ENCODE measurements at regions not wholly inside any gene's neighbourhood (a gene's known extent, or its start where the extent isn't known, plus 50 kb on each side); places are given as distances from the start of the nearest gene placed in this dataset.

DNA sequence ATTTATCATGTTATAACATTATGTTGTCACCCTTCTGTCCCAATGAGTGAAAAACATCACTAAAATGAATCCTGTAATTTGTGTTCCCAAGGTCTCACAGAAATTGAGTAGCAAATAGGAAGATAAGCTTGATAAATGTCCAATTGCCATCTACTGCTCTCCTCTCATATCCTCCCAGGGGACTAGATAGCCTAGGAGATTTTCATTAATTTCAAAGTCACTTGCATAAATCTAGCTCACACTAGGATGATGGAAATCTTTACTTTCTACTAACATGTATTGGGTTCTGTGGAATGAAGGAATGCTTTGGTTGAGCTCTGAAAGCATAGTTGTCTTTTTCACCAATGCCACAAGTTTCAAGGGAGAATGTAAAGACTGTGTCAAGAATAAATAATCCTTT lies 605.5 kb upstream of the CDH7 start:
- Histone ChIP-seq H3K4me3 (no peak overlapping the region), H3K9me3 (no peaks in the 10 kb centered on the region), H3K27ac (no peak overlapping the region), H3K4me1 (no peaks in the 10 kb centered on the region), H3K36me3 (no peaks in the 10 kb centered on the region), H3K27me3 (no peaks in the 10 kb centered on the region)
- intact Hi-C loops (cut with DNase I; ENCODE audit: low total_unique reads): no loop called here
- DNase-seq: no peak
- no peak for TF ChIP-seq POLR2A (IDR thresholded peaks at IDR 0.05)
- TF ChIP-seq, protein P1, sequence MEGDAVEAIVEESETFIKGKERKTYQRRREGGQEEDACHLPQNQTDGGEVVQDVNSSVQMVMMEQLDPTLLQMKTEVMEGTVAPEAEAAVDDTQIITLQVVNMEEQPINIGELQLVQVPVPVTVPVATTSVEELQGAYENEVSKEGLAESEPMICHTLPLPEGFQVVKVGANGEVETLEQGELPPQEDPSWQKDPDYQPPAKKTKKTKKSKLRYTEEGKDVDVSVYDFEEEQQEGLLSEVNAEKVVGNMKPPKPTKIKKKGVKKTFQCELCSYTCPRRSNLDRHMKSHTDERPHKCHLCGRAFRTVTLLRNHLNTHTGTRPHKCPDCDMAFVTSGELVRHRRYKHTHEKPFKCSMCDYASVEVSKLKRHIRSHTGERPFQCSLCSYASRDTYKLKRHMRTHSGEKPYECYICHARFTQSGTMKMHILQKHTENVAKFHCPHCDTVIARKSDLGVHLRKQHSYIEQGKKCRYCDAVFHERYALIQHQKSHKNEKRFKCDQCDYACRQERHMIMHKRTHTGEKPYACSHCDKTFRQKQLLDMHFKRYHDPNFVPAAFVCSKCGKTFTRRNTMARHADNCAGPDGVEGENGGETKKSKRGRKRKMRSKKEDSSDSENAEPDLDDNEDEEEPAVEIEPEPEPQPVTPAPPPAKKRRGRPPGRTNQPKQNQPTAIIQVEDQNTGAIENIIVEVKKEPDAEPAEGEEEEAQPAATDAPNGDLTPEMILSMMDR (IDR thresholded peaks at IDR 0.05): no peak

DNA sequence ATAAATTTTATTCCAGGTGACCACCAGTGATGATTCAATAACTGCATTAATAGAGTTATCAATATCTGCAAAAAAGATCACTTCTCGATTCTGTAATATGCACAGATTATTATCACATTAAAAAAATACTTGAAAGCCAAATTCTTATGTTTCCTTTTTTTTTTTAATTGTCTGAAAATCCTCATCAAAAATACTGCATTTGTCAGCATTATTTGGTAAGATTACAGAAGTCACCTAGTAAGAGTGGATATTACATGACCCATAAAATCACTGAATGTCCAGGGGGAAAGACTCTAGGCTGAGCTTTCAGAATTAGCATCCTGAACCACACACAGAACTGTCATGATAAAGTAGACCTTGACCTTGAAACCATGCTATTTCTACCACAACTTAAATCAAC lies 617.2 kb upstream of the CDH7 start:
- no peak overlapping the region for H3K4me3 ChIP-seq
- no peak overlapping the region for H3K27ac ChIP-seq
- no peaks in the 10 kb centered on the region for H3K36me3 ChIP-seq
- intact Hi-C loops (cut with DNase I; ENCODE audit: low total_unique reads): no loop called here
- H3K9me3 ChIP-seq: no peaks in the 10 kb centered on the region
- no peak for TF ChIP-seq POLR2A (IDR thresholded peaks at IDR 0.05)
- TF ChIP-seq, protein P1 (IDR thresholded peaks at IDR 0.05): no peak
- H3K27me3 ChIP-seq: no peaks in the 10 kb centered on the region
- no peak for DNase-seq
- no peaks in the 10 kb centered on the region for H3K4me1 ChIP-seq

DNA sequence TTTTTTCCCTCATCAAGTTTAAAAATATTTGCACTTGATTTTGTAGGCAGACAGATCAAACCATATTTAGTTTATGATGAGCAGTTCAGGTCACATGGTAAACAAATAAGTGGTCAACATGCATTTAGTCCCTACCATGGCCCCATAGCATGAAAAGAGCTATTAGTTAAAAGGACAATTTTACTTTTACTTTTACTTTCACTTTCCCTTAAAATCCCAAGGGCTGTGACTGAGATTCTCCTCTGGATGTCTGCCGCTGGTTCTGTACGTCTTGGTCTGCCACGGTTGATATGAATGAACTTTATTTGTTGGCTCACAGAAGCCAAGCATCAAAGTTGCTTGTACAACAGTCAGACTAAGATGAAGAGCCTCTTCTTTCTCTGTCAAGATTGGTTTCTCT lies 626.2 kb upstream of the CDH7 start:
- TF ChIP-seq, protein P1 (IDR thresholded peaks at IDR 0.05): no peak
- TF ChIP-seq POLR2A (IDR thresholded peaks at IDR 0.05): no peak
- Histone ChIP-seq H3K27me3 (no peaks in the 10 kb centered on the region), H3K27ac (no peak overlapping the region), H3K4me3 (peak overlapping the region; percentile 1 to 29), H3K4me1 (no peaks in the 10 kb centered on the region), H3K36me3 (no peaks in the 10 kb centered on the region), H3K9me3 (no peaks in the 10 kb centered on the region)
- DNase-seq: no peak
- intact Hi-C loops (cut with DNase I; ENCODE audit: low total_unique reads): no loop called here

DNA sequence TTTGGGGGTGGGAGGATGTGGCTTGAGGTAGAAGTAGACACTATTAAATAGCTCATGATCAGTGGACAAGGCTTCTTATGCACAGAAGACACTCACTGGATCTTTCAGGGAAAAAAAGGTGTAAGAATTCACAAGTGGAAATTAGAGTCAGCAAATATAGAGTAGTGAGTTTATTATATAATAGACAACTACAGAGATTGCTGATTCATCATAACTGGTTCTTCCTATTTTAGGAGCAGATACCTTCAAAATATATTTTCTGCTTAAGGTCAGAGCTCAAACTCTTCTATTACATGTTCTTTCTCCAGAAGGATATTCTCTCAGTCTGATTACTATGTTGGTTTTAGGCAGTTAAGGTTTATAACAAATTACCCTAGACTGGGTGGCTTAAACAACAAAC lies 646.9 kb upstream of the CDH7 start:
- no peak overlapping the region for H3K27ac ChIP-seq
- DNase-seq: no peak
- H3K9me3 ChIP-seq: no peaks in the 10 kb centered on the region
- H3K4me3 ChIP-seq: no peak overlapping the region
- intact Hi-C loops (cut with DNase I; ENCODE audit: low total_unique reads): no loop called here
- H3K4me1 ChIP-seq: no peaks in the 10 kb centered on the region
- no peak for TF ChIP-seq POLR2A (IDR thresholded peaks at IDR 0.05)
- TF ChIP-seq, protein P1 (IDR thresholded peaks at IDR 0.05): no peak
- H3K27me3 ChIP-seq: no peaks in the 10 kb centered on the region
- H3K36me3 ChIP-seq: no peaks in the 10 kb centered on the region

DNA sequence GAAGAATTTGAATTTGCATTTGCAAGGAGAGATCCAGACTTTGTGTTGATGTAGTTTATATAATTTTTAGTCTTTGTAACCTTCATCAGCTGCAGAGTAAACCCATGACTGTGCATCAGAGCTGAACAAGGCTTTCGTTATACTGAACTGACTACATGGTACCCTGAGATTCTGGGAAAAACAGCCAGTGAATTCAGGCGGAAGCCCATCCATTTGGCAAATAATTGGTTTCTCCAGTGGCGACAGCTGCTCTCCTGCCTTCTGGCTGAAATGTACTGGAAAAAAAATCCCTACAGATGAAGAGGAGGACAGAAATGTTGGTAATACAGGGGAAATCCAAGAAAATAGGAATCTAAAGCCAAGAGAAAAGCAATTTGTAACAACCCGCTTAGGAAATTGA lies 657.5 kb upstream of the CDH7 start:
- Histone ChIP-seq H3K27ac (no peak overlapping the region), H3K36me3 (no peaks in the 10 kb centered on the region), H3K4me3 (no peak overlapping the region), H3K4me1 (no peaks in the 10 kb centered on the region), H3K9me3 (no peaks in the 10 kb centered on the region), H3K27me3 (no peaks in the 10 kb centered on the region)
- DNase-seq: no peak
- intact Hi-C loops (cut with DNase I; ENCODE audit: low total_unique reads): no loop called here
- no peak for TF ChIP-seq POLR2A (IDR thresholded peaks at IDR 0.05)
- TF ChIP-seq, protein P1 (IDR thresholded peaks at IDR 0.05): no peak
